GM12878 (cell line): ENCODE measurements at regions not wholly inside any gene's neighbourhood (a gene's known extent, or its start where the extent isn't known, plus 50 kb on each side); places are given as distances from the start of the nearest gene placed in this dataset.

Source experiments
- ATAC-seq: fragments of 200-7000 bp; cut with Tn5 transposase; 3 replicates; pipeline ENCODE4 v1.9.1; 2020; ENCODE audit warnings: mild to moderate bottlenecking, moderate library complexity
- BruUV-seq: library from RNA; stranded (reverse); fragments of 400-500 nt; replicated peaks from 2 replicates; lab custom pipeline; 2021; lab: Mats Ljungman, UMichigan
- CTCF ChIA-PET: fragments of 300-600 bp; sonication (Branson Sonifier 250); formaldehyde crosslinking; extraction: SDS; loops from one replicate; lab custom pipeline; 2021; ENCODE audit warnings: inconsistent platforms; lab: Yijun Ruan, JAX
- POLR2A ChIA-PET: fragments of 350-600 bp; formaldehyde crosslinking; extraction: SDS; loops from one replicate; lab custom pipeline; 2021; ENCODE audit warnings: inconsistent platforms; lab: Charles Lee
- RAD21 ChIA-PET: fragments of 300-600 bp; sonication (Branson Sonifier 250); formaldehyde crosslinking; loops from one replicate; lab custom pipeline; 2023; ENCODE audit warnings: antibody characterized with exemption; ENCODE audit not compliant: unreplicated experiment; lab: Charles Lee
- SMC1A ChIA-PET: fragments of 300-600 bp; sonication (Branson Sonifier 250); formaldehyde crosslinking; loops from one replicate; lab custom pipeline; 2023; ENCODE audit not compliant: unreplicated experiment, uncharacterized antibody; lab: Charles Lee
- DNase-seq: peaks from one replicate; pipeline ENCODE4 v3.0.0-alpha.2; 2011; ENCODE audit warnings: low read depth, low spot score
- FAIRE-seq: peaks from 3 replicates; lab custom pipeline; 2011; peaks lifted over from hg19 to GRCh38; lab: Jason Lieb, UNC
- H2AFZ ChIP-seq: 2 replicates; pipeline ENCODE4 v1.6.0; 2011; ENCODE audit warnings: low read depth, low read length, control low read depth; ENCODE audit not compliant: control insufficient read depth
- H3K27ac ChIP-seq: 2 replicates; pipeline ENCODE4 v1.5.1; 2011; ENCODE audit warnings: control low read depth; ENCODE audit not compliant: control insufficient read depth, insufficient read depth
- H3K27me3 ChIP-seq, 2 experiments: replicated peaks in 1 of 2; 2 replicates each; pipeline versions ENCODE4 v1.6.0 to v1.6.1; 2011; ENCODE audit warnings: low read length in 1 of 2; ENCODE audit not compliant: control insufficient read depth in 2 of 2, insufficient read depth in 2 of 2
- H3K36me3 ChIP-seq, 2 experiments: 2 replicates each; pipeline ENCODE4 v1.5.1; 2011; ENCODE audit warnings: low read length in 1 of 2; ENCODE audit not compliant: control insufficient read depth in 2 of 2, insufficient read depth in 2 of 2
- H3K4me1 ChIP-seq: 2 replicates; pipeline ENCODE4 v1.6.1; 2011; ENCODE audit warnings: mild to moderate bottlenecking, low read length, moderate library complexity, mixed read lengths; ENCODE audit not compliant: control insufficient read depth, insufficient read depth
- H3K4me2 ChIP-seq: 2 replicates; pipeline ENCODE4 v1.6.0; 2011; ENCODE audit warnings: control low read depth; ENCODE audit not compliant: control insufficient read depth, insufficient read depth
- H3K4me3 ChIP-seq: fragments of 200-600 bp; sonication (generic); 2 replicates; pipeline ENCODE4 v1.5.1; 2016
- H3K79me2 ChIP-seq: 2 replicates; pipeline ENCODE4 v1.6.0; 2011; ENCODE audit warnings: low read length; ENCODE audit not compliant: control insufficient read depth, insufficient read depth
- H3K9ac ChIP-seq: 2 replicates; pipeline ENCODE4 v1.8.0; 2011; ENCODE audit warnings: low read length, control low read depth, mixed read lengths; ENCODE audit not compliant: control insufficient read depth, insufficient read depth
- H3K9me3 ChIP-seq: replicated peaks from 3 replicates; pipeline ENCODE4 v1.5.1; 2011; ENCODE audit warnings: mild to moderate bottlenecking, low read length; ENCODE audit not compliant: control insufficient read depth, insufficient read depth
- H4K20me1 ChIP-seq: 2 replicates; pipeline ENCODE4 v1.6.0; 2011; ENCODE audit not compliant: control insufficient read depth, insufficient read depth
- CREM ChIP-seq: IDR thresholded peaks from 2 replicates; pipeline ENCODE4 v1.6.1; 2014; ENCODE audit warnings: antibody characterized with exemption, low read depth
- WGBS: methylation state at CpG from one replicate; pipeline ENCODE4 v1.1.6; 2016; ENCODE audit warnings: low lambda C conversion rate; ENCODE audit not compliant: insufficient replicate concordance, insufficient coverage; ENCODE audit errors: missing lambda C conversion rate; 5-methylcytosine and 5-hydroxymethylcytosine counted together
- in situ Hi-C: fragments of 300-500 bp; cut with MboI; formaldehyde crosslinking; loops from 9 replicates; pipeline ENCODE4 v1.14.3; 2018; ENCODE audit warnings: mixed read lengths
- intact Hi-C: fragments of 100-400 bp; cut with micrococcal nuclease; formaldehyde crosslinking; loops from one replicate; pipeline ENCODE4 v1.14.2; 2022; ENCODE audit not compliant: unreplicated experiment
- TF ChIP-seq, protein P1 (sequence below): fragments of 450-650 bp; IDR thresholded peaks from 2 replicates; pipeline ENCODE4 v1.6.1; 2017; ENCODE audit warnings: mild to moderate bottlenecking, moderate library complexity
- TF ChIP-seq, protein P2 (sequence below): fragments of 450-650 bp; formaldehyde crosslinking; IDR thresholded peaks from 2 replicates; pipeline ENCODE4 v1.4.0; 2022; ENCODE audit warnings: mild to moderate bottlenecking, moderate library complexity

DNA sequence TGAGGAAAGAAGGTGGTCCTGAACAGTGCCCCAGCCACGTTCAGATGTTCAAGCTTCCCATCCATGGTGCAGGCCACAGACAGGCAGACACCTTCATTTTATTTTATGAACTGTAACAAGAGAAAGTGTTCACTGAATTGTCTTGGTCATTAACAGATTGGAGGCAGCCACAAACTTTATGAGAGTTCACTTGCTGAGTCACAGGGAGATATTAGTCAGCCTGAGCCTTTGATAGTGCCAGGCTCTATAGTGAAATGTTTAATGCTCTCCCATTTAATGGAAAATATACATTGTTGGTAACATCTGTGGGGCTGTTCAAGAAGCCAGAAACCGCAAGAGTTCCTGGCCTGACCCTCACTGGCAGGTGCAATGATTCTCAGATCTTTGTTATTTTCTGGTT lies 237.0 kb downstream of the TENT4A start (continued):
- TF ChIP-seq, protein P1, sequence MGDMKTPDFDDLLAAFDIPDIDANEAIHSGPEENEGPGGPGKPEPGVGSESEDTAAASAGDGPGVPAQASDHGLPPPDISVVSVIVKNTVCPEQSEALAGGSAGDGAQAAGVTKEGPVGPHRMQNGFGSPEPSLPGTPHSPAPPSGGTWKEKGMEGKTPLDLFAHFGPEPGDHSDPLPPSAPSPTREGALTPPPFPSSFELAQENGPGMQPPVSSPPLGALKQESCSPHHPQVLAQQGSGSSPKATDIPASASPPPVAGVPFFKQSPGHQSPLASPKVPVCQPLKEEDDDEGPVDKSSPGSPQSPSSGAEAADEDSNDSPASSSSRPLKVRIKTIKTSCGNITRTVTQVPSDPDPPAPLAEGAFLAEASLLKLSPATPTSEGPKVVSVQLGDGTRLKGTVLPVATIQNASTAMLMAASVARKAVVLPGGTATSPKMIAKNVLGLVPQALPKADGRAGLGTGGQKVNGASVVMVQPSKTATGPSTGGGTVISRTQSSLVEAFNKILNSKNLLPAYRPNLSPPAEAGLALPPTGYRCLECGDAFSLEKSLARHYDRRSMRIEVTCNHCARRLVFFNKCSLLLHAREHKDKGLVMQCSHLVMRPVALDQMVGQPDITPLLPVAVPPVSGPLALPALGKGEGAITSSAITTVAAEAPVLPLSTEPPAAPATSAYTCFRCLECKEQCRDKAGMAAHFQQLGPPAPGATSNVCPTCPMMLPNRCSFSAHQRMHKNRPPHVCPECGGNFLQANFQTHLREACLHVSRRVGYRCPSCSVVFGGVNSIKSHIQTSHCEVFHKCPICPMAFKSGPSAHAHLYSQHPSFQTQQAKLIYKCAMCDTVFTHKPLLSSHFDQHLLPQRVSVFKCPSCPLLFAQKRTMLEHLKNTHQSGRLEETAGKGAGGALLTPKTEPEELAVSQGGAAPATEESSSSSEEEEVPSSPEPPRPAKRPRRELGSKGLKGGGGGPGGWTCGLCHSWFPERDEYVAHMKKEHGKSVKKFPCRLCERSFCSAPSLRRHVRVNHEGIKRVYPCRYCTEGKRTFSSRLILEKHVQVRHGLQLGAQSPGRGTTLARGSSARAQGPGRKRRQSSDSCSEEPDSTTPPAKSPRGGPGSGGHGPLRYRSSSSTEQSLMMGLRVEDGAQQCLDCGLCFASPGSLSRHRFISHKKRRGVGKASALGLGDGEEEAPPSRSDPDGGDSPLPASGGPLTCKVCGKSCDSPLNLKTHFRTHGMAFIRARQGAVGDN: no peak
- TF ChIP-seq CREM: no peak

DNA sequence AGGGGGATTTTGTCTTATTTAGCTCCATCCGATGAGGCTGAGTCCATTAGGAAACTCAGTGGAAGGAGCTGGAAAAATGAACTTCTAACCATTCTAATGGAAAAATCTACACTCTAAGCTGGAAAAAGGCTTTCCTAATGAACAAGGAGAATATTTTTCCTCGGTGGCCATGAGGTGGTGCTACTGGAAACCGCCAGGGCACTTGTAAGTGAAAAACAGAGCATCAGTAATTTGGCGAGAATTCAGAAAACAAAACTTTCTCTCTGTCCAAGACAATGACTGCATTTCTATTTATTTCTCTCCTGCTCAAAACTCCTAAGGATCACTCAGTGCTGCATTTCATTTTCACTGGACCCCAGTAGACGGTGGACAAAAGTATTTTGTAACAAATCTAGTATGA lies 237.6 kb downstream of the TENT4A start:
- Histone ChIP-seq H4K20me1 (no peaks in the 10 kb centered on the region), H3K4me3 (no peak overlapping the region), H3K27ac (no peak overlapping the region), H3K9ac (no peak overlapping the region), H3K9me3 (no peaks in the 10 kb centered on the region), H2AFZ (no peak overlapping the region), H3K79me2 (no peaks in the 10 kb centered on the region), H3K27me3 (no peaks in the 10 kb centered on the region), H3K36me3 (no peaks in the 10 kb centered on the region), H3K4me2 (no peak overlapping the region), H3K4me1 (no peaks in the 10 kb centered on the region)
- CTCF ChIA-PET: no interaction called here
- ATAC-seq (no peak), FAIRE-seq (no peak), DNase-seq (no peak)
- POLR2A ChIA-PET: no interaction called here
- in situ Hi-C loops: no loop called here
- no TSS peak for BruUV-seq
- RAD21 ChIA-PET: no interaction called here
- SMC1A ChIA-PET: interaction anchor here (1.1 kb wide), 1 partner anchor 448 kb away, joined by 3 read pairs; no protein-coding TSS in a partner anchor
- 32% methylated on average over 5 of the region's 5 CpGs for WGBS
- TF ChIP-seq, protein P2, sequence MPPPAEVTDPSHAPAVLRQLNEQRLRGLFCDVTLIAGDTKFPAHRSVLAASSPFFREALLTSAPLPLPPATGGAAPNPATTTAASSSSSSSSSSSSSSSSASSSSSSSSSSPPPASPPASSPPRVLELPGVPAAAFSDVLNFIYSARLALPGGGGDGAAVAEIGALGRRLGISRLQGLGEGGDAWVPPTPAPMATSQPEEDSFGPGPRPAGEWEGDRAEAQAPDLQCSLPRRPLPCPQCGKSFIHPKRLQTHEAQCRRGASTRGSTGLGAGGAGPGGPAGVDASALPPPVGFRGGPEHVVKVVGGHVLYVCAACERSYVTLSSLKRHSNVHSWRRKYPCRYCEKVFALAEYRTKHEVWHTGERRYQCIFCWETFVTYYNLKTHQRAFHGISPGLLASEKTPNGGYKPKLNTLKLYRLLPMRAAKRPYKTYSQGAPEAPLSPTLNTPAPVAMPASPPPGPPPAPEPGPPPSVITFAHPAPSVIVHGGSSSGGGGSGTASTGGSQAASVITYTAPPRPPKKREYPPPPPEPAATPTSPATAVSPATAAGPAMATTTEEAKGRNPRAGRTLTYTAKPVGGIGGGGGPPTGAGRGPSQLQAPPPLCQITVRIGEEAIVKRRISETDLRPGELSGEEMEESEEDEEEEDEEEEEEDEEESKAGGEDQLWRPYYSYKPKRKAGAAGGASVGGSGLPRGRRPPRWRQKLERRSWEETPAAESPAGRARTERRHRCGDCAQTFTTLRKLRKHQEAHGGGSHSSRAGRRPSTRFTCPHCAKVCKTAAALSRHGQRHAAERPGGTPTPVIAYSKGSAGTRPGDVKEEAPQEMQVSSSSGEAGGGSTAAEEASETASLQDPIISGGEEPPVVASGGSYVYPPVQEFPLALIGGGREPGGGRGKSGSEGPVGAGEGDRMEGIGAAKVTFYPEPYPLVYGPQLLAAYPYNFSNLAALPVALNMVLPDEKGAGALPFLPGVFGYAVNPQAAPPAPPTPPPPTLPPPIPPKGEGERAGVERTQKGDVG (CRISPR knock-in tag): no peak
- intact Hi-C loops: no loop called here
